SHP77 treated with DMSO at 0.1 percent for 48 hours (cell line): ENCODE measurements at regions not wholly inside any gene's neighbourhood (a gene's known extent, or its start where the extent isn't known, plus 50 kb on each side); places are given as distances from the start of the nearest gene placed in this dataset.
A peak's percentile ranks its signal among the peaks of the same experiment; 100 is the strongest.

Experiments used
- DNase-seq: peaks from one replicate; lab custom pipeline; 2025; lab: John Stamatoyannopoulos, UW

GRCh38 chr7:46720761-46721160, 799.7 kb upstream of the IGFBP3 start:
- no peak for DNase-seq

GRCh38 chr7:46719616-46720015, 798.5 kb upstream of the IGFBP3 start:
- DNase-seq = no peak

GRCh38 chr7:46716926-46717325, 795.9 kb upstream of the IGFBP3 start:
- DNase-seq = no peak

GRCh38 chr7:46715579-46715978, 794.5 kb upstream of the IGFBP3 start:
- DNase-seq = no peak

- no peak for DNase-seq
Observed at GRCh38 chr7:46714904-46715303, 793.8 kb upstream of the IGFBP3 start.

GRCh38 chr7:46713868-46714596, 793.0 kb upstream of the IGFBP3 start:
- no peak for DNase-seq

GRCh38 chr7:46710927-46711326, 789.9 kb upstream of the IGFBP3 start:
- DNase-seq = no peak

GRCh38 chr7:46707973-46708372, 786.9 kb upstream of the IGFBP3 start:
- DNase-seq = no peak

- no peak for DNase-seq
Observed at GRCh38 chr7:46705386-46706255, 784.5 kb upstream of the IGFBP3 start.

- DNase-seq = no peak
Observed at GRCh38 chr7:46696741-46697140, 775.7 kb upstream of the IGFBP3 start.

- DNase-seq = peak; percentile 6
Observed at GRCh38 chr7:46695051-46695708, 774.1 kb upstream of the IGFBP3 start.

GRCh38 chr7:46694058-46694457, 773.0 kb upstream of the IGFBP3 start:
- no peak for DNase-seq

- no peak for DNase-seq
Observed at GRCh38 chr7:46687203-46687602, 766.1 kb upstream of the IGFBP3 start.

GRCh38 chr7:46685051-46685450, 764.0 kb upstream of the IGFBP3 start:
- no peak for DNase-seq

GRCh38 chr7:46682836-46683624, 762.0 kb upstream of the IGFBP3 start:
- no peak for DNase-seq

GRCh38 chr7:46681865-46682503, 760.9 kb upstream of the IGFBP3 start:
- DNase-seq = no peak

- no peak for DNase-seq
Observed at GRCh38 chr7:46680147-46680546, 759.1 kb upstream of the IGFBP3 start.

- no peak for DNase-seq
Observed at GRCh38 chr7:46679671-46680070, 758.6 kb upstream of the IGFBP3 start.

GRCh38 chr7:46678421-46678820, 757.3 kb upstream of the IGFBP3 start:
- DNase-seq = no peak

GRCh38 chr7:46675456-46675855, 754.4 kb upstream of the IGFBP3 start:
- DNase-seq = no peak

- DNase-seq = no peak
Observed at GRCh38 chr7:46672861-46673260, 751.8 kb upstream of the IGFBP3 start.
